ENCODE measurements at regions not wholly inside any gene's neighbourhood (a gene's known extent, or its start where the extent isn't known, plus 50 kb on each side); places are given as distances from the start of the nearest gene placed in this dataset.

GRCh38 chr4:132710971-132711370 is 438.1 kb upstream of the PCDH10 start:
- H3K4me2 ChIP-seq (ENCODE audit: low read length): no peak overlapping the region
- peaks cover 8% of the 10 kb centered on the region for H3K4me1 ChIP-seq (ENCODE audit: insufficient read depth, low read length, severe bottlenecking)
- H2AFZ ChIP-seq (ENCODE audit: low read length): peak overlapping the region; percentile 82; the same call in 1 of the 2 replicates
- no peaks in the 10 kb centered on the region for H3K79me2 ChIP-seq (ENCODE audit: insufficient read depth, low read length)
- TF ChIP-seq CTCF (IDR thresholded peaks at IDR 0.05; ENCODE audit: low read length): no peak
- TF ChIP-seq EZH2 (IDR thresholded peaks at IDR 0.05; ENCODE audit: borderline replicate concordance, low read length): no peak
- no peak overlapping the region for H3K4me3 ChIP-seq (ENCODE audit: low read depth, low read length, poor library complexity, severe bottlenecking)
- no peak overlapping the region for H3K9ac ChIP-seq (ENCODE audit: low read length)
- no peaks in the 10 kb centered on the region for H4K20me1 ChIP-seq (ENCODE audit: insufficient read depth, low read length)
- H3K36me3 ChIP-seq (ENCODE audit: insufficient read depth, low read length): no peaks in the 10 kb centered on the region
- 0 out of 2 replicates have a peak, but pooled peaks cover 5% of the 10 kb centered on the region for H3K9me3 ChIP-seq (ENCODE audit: low read length)
- H3K27me3 ChIP-seq (ENCODE audit: insufficient read depth, low read length): no peaks in the 10 kb centered on the region
- H3K27ac ChIP-seq (ENCODE audit: low read depth, low read length, poor library complexity, severe bottlenecking): no peak overlapping the region
- H3K9me2 ChIP-seq (ENCODE audit: low read depth, low read length): no peaks in the 10 kb centered on the region
- no peaks in the 10 kb centered on the region for H3F3A ChIP-seq (ENCODE audit: insufficient read depth, low read length)

- H3K27ac ChIP-seq (ENCODE audit: low read depth, low read length, poor library complexity, severe bottlenecking): no peak overlapping the region
- H2AFZ ChIP-seq (ENCODE audit: low read length): no peak overlapping the region
- H3K27me3 ChIP-seq (ENCODE audit: insufficient read depth, low read length): no peaks in the 10 kb centered on the region
- H3K9ac ChIP-seq (ENCODE audit: low read length): no peak overlapping the region
- TF ChIP-seq EZH2 (IDR thresholded peaks at IDR 0.05; ENCODE audit: borderline replicate concordance, low read length): no peak
- TF ChIP-seq CTCF (IDR thresholded peaks at IDR 0.05; ENCODE audit: low read length): no peak
- no peaks in the 10 kb centered on the region for H3F3A ChIP-seq (ENCODE audit: insufficient read depth, low read length)
- H3K36me3 ChIP-seq (ENCODE audit: insufficient read depth, low read length): no peaks in the 10 kb centered on the region
- 0 out of 2 replicates have a peak, but pooled peaks cover 5% of the 10 kb centered on the region for H3K9me3 ChIP-seq (ENCODE audit: low read length)
- no peaks in the 10 kb centered on the region for H4K20me1 ChIP-seq (ENCODE audit: insufficient read depth, low read length)
- no peak overlapping the region for H3K4me3 ChIP-seq (ENCODE audit: low read depth, low read length, poor library complexity, severe bottlenecking)
- H3K4me1 ChIP-seq (ENCODE audit: insufficient read depth, low read length, severe bottlenecking): peaks cover 14% of the 10 kb centered on the region
- no peaks in the 10 kb centered on the region for H3K9me2 ChIP-seq (ENCODE audit: low read depth, low read length)
- no peak overlapping the region for H3K4me2 ChIP-seq (ENCODE audit: low read length)
- no peaks in the 10 kb centered on the region for H3K79me2 ChIP-seq (ENCODE audit: insufficient read depth, low read length)
Observed at GRCh38 chr4:132737344-132737743, 411.8 kb upstream of the PCDH10 start.

- H3K4me2 ChIP-seq (ENCODE audit: low read length): no peak overlapping the region
- no peak overlapping the region for H3K9ac ChIP-seq (ENCODE audit: low read length)
- H3K4me1 ChIP-seq (ENCODE audit: insufficient read depth, low read length, severe bottlenecking): peaks cover 12% of the 10 kb centered on the region
- H3F3A ChIP-seq (ENCODE audit: insufficient read depth, low read length): no peaks in the 10 kb centered on the region
- no peak overlapping the region for H3K27ac ChIP-seq (ENCODE audit: low read depth, low read length, poor library complexity, severe bottlenecking)
- H4K20me1 ChIP-seq (ENCODE audit: insufficient read depth, low read length): no peaks in the 10 kb centered on the region
- H3K9me2 ChIP-seq (ENCODE audit: low read depth, low read length): no peaks in the 10 kb centered on the region
- no peak overlapping the region for H2AFZ ChIP-seq (ENCODE audit: low read length)
- no peaks in the 10 kb centered on the region for H3K36me3 ChIP-seq (ENCODE audit: insufficient read depth, low read length)
- no peaks in the 10 kb centered on the region for H3K79me2 ChIP-seq (ENCODE audit: insufficient read depth, low read length)
- no peak overlapping the region for H3K4me3 ChIP-seq (ENCODE audit: low read depth, low read length, poor library complexity, severe bottlenecking)
- no peaks in the 10 kb centered on the region for H3K27me3 ChIP-seq (ENCODE audit: insufficient read depth, low read length)
- TF ChIP-seq CTCF (IDR thresholded peaks at IDR 0.05; ENCODE audit: low read length): no peak
- TF ChIP-seq EZH2 (IDR thresholded peaks at IDR 0.05; ENCODE audit: borderline replicate concordance, low read length): no peak
- no peaks in the 10 kb centered on the region for H3K9me3 ChIP-seq (ENCODE audit: low read length)
Observed at GRCh38 chr4:132759199-132759780, 389.8 kb upstream of the PCDH10 start.
